PC-9 (cell line): ENCODE measurements at regions not wholly inside any gene's neighbourhood (a gene's known extent, or its start where the extent isn't known, plus 50 kb on each side); places are given as distances from the start of the nearest gene placed in this dataset.

ENCODE experiments used
- BruUV-seq: library from RNA; stranded (reverse); fragments of 400-500 nt; replicated peaks from 2 replicates; lab custom pipeline; 2021; lab: Mats Ljungman, UMichigan
- CTCF ChIA-PET: fragments of 300-600 bp; sonication (Branson Sonifier 250); formaldehyde crosslinking; loops from one replicate; lab custom pipeline; 2022; ENCODE audit warnings: antibody characterized with exemption; lab: Charles Lee
- POLR2A ChIA-PET: fragments of 300-600 bp; sonication (Branson Sonifier 250); formaldehyde crosslinking; loops from one replicate; lab custom pipeline; 2022; ENCODE audit warnings: antibody characterized with exemption; ENCODE audit not compliant: unreplicated experiment; lab: Charles Lee
- DNase-seq, 2 experiments: peaks; one replicate each; pipeline versions ENCODE4 v3.0.0 to v3.0.0-alpha.2; 2015 to 2022; ENCODE audit warnings: mixed read lengths in 1 of 2
- H2AFZ ChIP-seq: fragments of 200-600 bp; sonication (generic); 2 replicates; pipeline ENCODE4 v1.8.1; 2017; ENCODE audit warnings: antibody characterized with exemption
- H3F3A ChIP-seq: fragments of 200-600 bp; sonication (generic); 2 replicates; pipeline ENCODE4 v1.8.1; 2017; ENCODE audit warnings: antibody characterized with exemption, mild to moderate bottlenecking, low read depth; ENCODE audit not compliant: insufficient read depth
- H3K27ac ChIP-seq: fragments of 200-600 bp; sonication (generic); 2 replicates; pipeline ENCODE4 v1.6.1; 2016; ENCODE audit warnings: mixed run types
- H3K27me3 ChIP-seq: fragments of 200-600 bp; sonication (generic); 2 replicates; pipeline ENCODE4 v1.6.1; 2016; ENCODE audit warnings: low read depth, mixed run types; ENCODE audit not compliant: insufficient read depth
- H3K36me3 ChIP-seq: fragments of 200-600 bp; sonication (generic); 2 replicates; pipeline ENCODE4 v1.6.1; 2016; ENCODE audit warnings: low read depth, mixed run types
- H3K4me1 ChIP-seq: fragments of 200-600 bp; sonication (generic); replicated peaks from 2 replicates; pipeline ENCODE4 v1.6.1; 2016; ENCODE audit warnings: mixed run types; ENCODE audit not compliant: insufficient read depth
- H3K4me2 ChIP-seq: fragments of 200-600 bp; sonication (generic); 2 replicates; pipeline ENCODE4 v1.6.1; 2017; ENCODE audit warnings: mixed run types
- H3K4me3 ChIP-seq: fragments of 200-600 bp; sonication (generic); 2 replicates; pipeline ENCODE4 v1.6.1; 2016; ENCODE audit warnings: mixed run types
- H3K79me2 ChIP-seq: fragments of 200-600 bp; sonication (generic); 2 replicates; pipeline ENCODE4 v1.6.1; 2017; ENCODE audit warnings: low read depth, mixed run types
- H3K9me2 ChIP-seq: fragments of 200-600 bp; sonication (generic); 2 replicates; pipeline ENCODE4 v1.8.1; 2017; ENCODE audit warnings: mild to moderate bottlenecking; ENCODE audit not compliant: insufficient read depth
- H3K9me3 ChIP-seq: fragments of 200-600 bp; sonication (generic); 2 replicates; pipeline ENCODE4 v1.8.1; 2016; ENCODE audit warnings: low read depth; ENCODE audit not compliant: insufficient read depth
- H4K20me1 ChIP-seq: fragments of 200-600 bp; sonication (generic); 2 replicates; pipeline ENCODE4 v1.8.1; 2017; ENCODE audit not compliant: insufficient read depth
- CTCF ChIP-seq: fragments of 200-600 bp; sonication (generic); conservative IDR thresholded peaks from 2 replicates; pipeline ENCODE4 v1.6.1; 2017; ENCODE audit warnings: mixed run types, antibody characterized with exemption, mild to moderate bottlenecking, moderate library complexity
- EZH2 ChIP-seq: fragments of 200-600 bp; sonication (generic); IDR thresholded peaks from 2 replicates; pipeline ENCODE4 v1.8.0; 2017; ENCODE audit warnings: antibody characterized with exemption, low read depth
- intact Hi-C: fragments of 100-400 bp; cut with micrococcal nuclease; formaldehyde crosslinking; loops from one replicate; pipeline ENCODE4 v1.10.0; 2022; ENCODE audit not compliant: unreplicated experiment

- Histone ChIP-seq H3K4me2 (no peak overlapping the region), H3K9me3 (0 out of 2 replicates have a peak, but pooled peaks cover 3% of the 10 kb centered on the region), H3K4me1 (no peaks in the 10 kb centered on the region), H3K27me3 (no peaks in the 10 kb centered on the region), H2AFZ (no peak overlapping the region), H3K9me2 (no peaks in the 10 kb centered on the region; the same call in 1 of the 2 replicates), H3K27ac (no peak overlapping the region), H3K4me3 (no peak overlapping the region), H3K79me2 (no peaks in the 10 kb centered on the region), H3F3A (no peaks in the 10 kb centered on the region), H4K20me1 (no peaks in the 10 kb centered on the region), H3K36me3 (no peaks in the 10 kb centered on the region)
- no TSS peak for BruUV-seq
- TF ChIP-seq EZH2 (no peak), CTCF (no peak)
- POLR2A ChIA-PET, result no interaction called here
- no peak for DNase-seq
- CTCF ChIA-PET, result no interaction called here
- intact Hi-C loops, result no loop called here
These were observed 58.8 kb upstream of the NXPH2 start for GRCh38 chr2:138838851-138839620.

DNA sequence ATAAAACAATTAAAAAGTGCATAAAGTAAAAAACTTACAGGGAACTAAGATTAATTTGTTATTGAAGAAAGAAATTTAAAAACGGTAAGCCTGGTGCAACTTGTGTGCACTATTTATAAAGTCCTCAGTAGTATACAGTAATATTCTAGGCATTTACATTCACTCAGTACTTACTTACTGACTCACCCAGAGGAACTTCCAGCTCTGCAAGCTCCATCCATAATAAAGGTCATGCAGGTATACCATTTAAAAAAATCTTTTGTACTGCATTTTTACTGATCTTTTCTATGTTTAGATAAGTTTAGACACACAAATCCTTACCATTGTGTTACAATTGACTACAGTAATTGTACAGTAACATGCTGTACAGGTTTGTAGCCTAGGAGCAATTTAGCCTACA lies 51.5 kb upstream of the NXPH2 start:
- peaks cover 4% of the 10 kb centered on the region; the same call in 1 of the 2 replicates for H3F3A ChIP-seq
- intact Hi-C loops, result no loop called here
- no TSS peak for BruUV-seq
- H3K27ac ChIP-seq, result no peak overlapping the region
- peaks cover 20% of the 10 kb centered on the region; the same call in 1 of the 2 replicates for H3K4me1 ChIP-seq
- H3K4me2 ChIP-seq, result peak overlapping the region; percentile 32; the same call in 1 of the 2 replicates
- no peaks in the 10 kb centered on the region for H3K36me3 ChIP-seq
- peak in 1 of 2 experiments; percentile 75 for DNase-seq
- no peaks in the 10 kb centered on the region; the same call in 1 of the 2 replicates for H3K9me2 ChIP-seq
- no peak overlapping the region for H2AFZ ChIP-seq
- POLR2A ChIA-PET, result no interaction called here
- no peaks in the 10 kb centered on the region for H3K27me3 ChIP-seq
- H3K4me3 ChIP-seq, result no peak overlapping the region
- no peaks in the 10 kb centered on the region for H4K20me1 ChIP-seq
- H3K9me3 ChIP-seq, result peaks cover 2% of the 10 kb centered on the region; the same call in 1 of the 2 replicates
- TF ChIP-seq CTCF (no peak), EZH2 (no peak)
- CTCF ChIA-PET, result interaction anchor here (1.2 kb wide), 1 partner anchor 942 kb away, joined by 3 read pairs; no protein-coding TSS in a partner anchor
- no peaks in the 10 kb centered on the region for H3K79me2 ChIP-seq

DNA sequence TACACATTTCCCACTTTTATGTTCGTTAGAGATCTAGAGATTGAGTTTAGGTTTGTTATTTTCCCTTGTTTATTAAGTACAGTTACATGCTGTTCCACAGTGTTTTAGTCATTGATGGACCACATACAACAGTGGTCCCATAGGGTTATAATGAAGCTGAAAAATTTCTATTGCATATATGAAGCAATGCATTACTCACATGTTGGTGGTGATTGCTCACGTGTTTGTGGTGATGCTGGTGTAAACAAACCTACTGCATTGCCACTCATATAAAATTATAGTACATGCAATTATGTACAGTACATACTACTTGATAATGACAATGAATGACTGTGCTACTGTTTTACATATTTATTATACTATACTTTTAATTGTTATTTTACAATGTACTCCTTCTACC lies 51.0 kb upstream of the NXPH2 start:
- intact Hi-C loops, result no loop called here

More for the DNA sequence above, 51.0 kb upstream of the NXPH2 start:
- Histone ChIP-seq H3K4me1 (peaks cover 20% of the 10 kb centered on the region; the same call in 1 of the 2 replicates), H3F3A (peaks cover 4% of the 10 kb centered on the region; the same call in 1 of the 2 replicates), H3K9me3 (no peaks in the 10 kb centered on the region; the same call in 1 of the 2 replicates), H3K79me2 (no peaks in the 10 kb centered on the region), H2AFZ (no peak overlapping the region), H3K27me3 (no peaks in the 10 kb centered on the region), H4K20me1 (no peaks in the 10 kb centered on the region), H3K4me2 (peak overlapping the region; percentile 32; the same call in 1 of the 2 replicates), H3K9me2 (no peaks in the 10 kb centered on the region; the same call in 1 of the 2 replicates), H3K4me3 (no peak overlapping the region), H3K36me3 (no peaks in the 10 kb centered on the region), H3K27ac (no peak overlapping the region)
- BruUV-seq, result no TSS peak
- TF ChIP-seq EZH2 (no peak), CTCF (no peak)
- ChIA-PET POLR2A (no interaction called here), CTCF (interaction anchor here (1.2 kb wide), 1 partner anchor 942 kb away, joined by 3 read pairs; no protein-coding TSS in a partner anchor)
- no peak for DNase-seq
